Transverse colon (tissue), 4 donors: ENCODE measurements at regions not wholly inside any gene's neighbourhood (a gene's known extent, or its start where the extent isn't known, plus 50 kb on each side); places are given as distances from the start of the nearest gene placed in this dataset.

Experiments used
- CTCF ChIP-seq, 5 experiments: fragments of 200-600 bp in 3 of 5; fragments of 450-650 bp in 2 of 5; sonication (generic) in 3 of 5; IDR thresholded peaks; 1 replicate in 2 of 5; 2 replicates in 3 of 5; pipeline ENCODE4 v1.5.1; 2016 to 2017; ENCODE audit warnings: antibody characterized with exemption in 5 of 5, inconsistent platforms in 3 of 5, mild to moderate bottlenecking in 2 of 5, moderate library complexity in 1 of 5
- EP300 ChIP-seq: sonication (generic); formaldehyde crosslinking; IDR thresholded peaks from one replicate; pipeline ENCODE4 v1.6.1; 2017; ENCODE audit warnings: antibody characterized with exemption, low read depth
- POLR2AphosphoS5 ChIP-seq, 3 donors: sonication (generic); formaldehyde crosslinking; IDR thresholded peaks; one replicate each; pipeline ENCODE4 v1.6.1; 2016; ENCODE audit warnings: antibody characterized with exemption in 3 of 3

- TF ChIP-seq CTCF (IDR thresholded peaks at IDR 0.05) (no peak), EP300 (no peak), POLR2AphosphoS5 (IDR thresholded peaks at IDR 0.05) (no peak)
Observed at GRCh38 chr17:69999253-69999652, 75.8 kb upstream of the KCNJ16 start.
